ENCODE measurements at regions not wholly inside any gene's neighbourhood (a gene's known extent, or its start where the extent isn't known, plus 50 kb on each side); places are given as distances from the start of the nearest gene placed in this dataset.
A peak's percentile ranks its signal among the peaks of the same experiment; 100 is the strongest.

DNA sequence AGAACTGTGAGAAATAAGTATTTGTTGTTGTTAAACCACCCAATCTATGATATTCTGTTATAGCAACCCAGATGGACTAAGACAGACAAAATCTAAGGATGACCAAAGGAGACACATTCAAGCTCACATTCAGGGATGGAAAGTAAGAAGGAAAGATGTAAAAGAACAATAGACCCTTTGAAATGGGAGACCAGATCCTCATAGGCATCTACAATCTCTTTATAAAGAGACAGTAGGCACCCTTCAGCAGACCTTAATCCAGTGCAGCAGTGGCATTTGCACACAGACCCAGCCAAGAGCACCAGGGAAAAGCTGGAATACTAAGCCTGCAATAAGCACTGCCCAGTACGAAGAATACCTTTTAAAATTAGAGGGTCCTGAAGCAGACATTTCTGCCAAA lies 132.7 kb downstream of the KLHL28 start:
- DNase-seq: no peak
- Histone ChIP-seq H3K4me1 (ENCODE audit: control insufficient read depth, insufficient read depth, low read length) (no peaks in the 10 kb centered on the region), H3K4me3 (ENCODE audit: low read length) (no peak overlapping the region), H3K27me3 (ENCODE audit: control insufficient read depth, insufficient read depth, low read length) (no peaks in the 10 kb centered on the region), H3K27ac (ENCODE audit: low read length) (no peak overlapping the region), H3K36me3 (ENCODE audit: control insufficient read depth, insufficient read depth, low read length) (no peaks in the 10 kb centered on the region), H3K9me3 (replicated peaks; ENCODE audit: control insufficient read depth, low read depth, low read length) (no peaks in the 10 kb centered on the region)
- no CpG with 5 or more reads among the region's 1 CpG for WGBS (ENCODE audit: insufficient coverage)

GRCh38 chr14:44828023-44828422 lies 133.7 kb downstream of the KLHL28 start:
- Histone ChIP-seq H3K27ac (ENCODE audit: low read length) (no peak overlapping the region), H3K4me3 (ENCODE audit: low read length) (no peak overlapping the region), H3K4me1 (ENCODE audit: control insufficient read depth, insufficient read depth, low read length) (no peaks in the 10 kb centered on the region), H3K9me3 (replicated peaks; ENCODE audit: control insufficient read depth, low read depth, low read length) (no peaks in the 10 kb centered on the region), H3K27me3 (ENCODE audit: control insufficient read depth, insufficient read depth, low read length) (no peaks in the 10 kb centered on the region), H3K36me3 (ENCODE audit: control insufficient read depth, insufficient read depth, low read length) (no peaks in the 10 kb centered on the region)
- no CpG with 5 or more reads among the region's 1 CpG for WGBS (ENCODE audit: insufficient coverage)
- DNase-seq: no peak

- Histone ChIP-seq H3K36me3 (ENCODE audit: control insufficient read depth, insufficient read depth, low read length) (no peaks in the 10 kb centered on the region), H3K4me1 (ENCODE audit: control insufficient read depth, insufficient read depth, low read length) (no peaks in the 10 kb centered on the region), H3K9me3 (replicated peaks; ENCODE audit: control insufficient read depth, low read depth, low read length) (no peaks in the 10 kb centered on the region), H3K4me3 (ENCODE audit: low read length) (no peak overlapping the region), H3K27ac (ENCODE audit: low read length) (no peak overlapping the region), H3K27me3 (ENCODE audit: control insufficient read depth, insufficient read depth, low read length) (no peaks in the 10 kb centered on the region)
- 0% methylated on average over 1 of the region's 5 CpGs for WGBS (ENCODE audit: insufficient coverage)
- no peak for DNase-seq
Measured at GRCh38 chr14:44820230-44820964, 141.3 kb downstream of the KLHL28 start.

GRCh38 chr14:44814196-44814595 lies 147.6 kb downstream of the KLHL28 start:
- WGBS (ENCODE audit: insufficient coverage): no CpG with 5 or more reads among the region's 2 CpGs
- Histone ChIP-seq H3K4me3 (ENCODE audit: low read length) (no peak overlapping the region), H3K27ac (ENCODE audit: low read length) (no peak overlapping the region), H3K9me3 (replicated peaks; ENCODE audit: control insufficient read depth, low read depth, low read length) (no peaks in the 10 kb centered on the region), H3K4me1 (ENCODE audit: control insufficient read depth, insufficient read depth, low read length) (no peaks in the 10 kb centered on the region), H3K27me3 (ENCODE audit: control insufficient read depth, insufficient read depth, low read length) (no peaks in the 10 kb centered on the region), H3K36me3 (ENCODE audit: control insufficient read depth, insufficient read depth, low read length) (no peaks in the 10 kb centered on the region)
- no peak for DNase-seq

DNA sequence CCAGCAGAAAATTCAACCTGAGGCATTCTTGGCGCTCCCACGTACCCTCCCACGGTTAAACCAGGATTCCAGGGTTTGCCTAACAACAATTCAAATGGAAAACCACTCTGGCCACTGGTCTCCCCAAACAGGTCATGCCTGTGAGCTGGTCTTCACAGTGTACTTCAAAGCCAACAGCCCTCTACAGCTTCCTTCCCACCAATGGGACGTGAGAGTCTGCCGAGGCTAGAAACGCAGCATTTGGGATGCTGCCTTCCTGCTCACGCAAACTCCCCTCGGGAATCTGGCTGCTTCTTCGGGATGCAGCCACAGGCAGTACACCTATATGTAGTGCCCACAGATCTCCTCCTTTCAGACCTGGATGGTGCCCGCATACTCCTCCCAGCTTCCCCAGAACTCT lies 149.1 kb downstream of the KLHL28 start:
- no peaks in the 10 kb centered on the region for H3K9me3 ChIP-seq (replicated peaks; ENCODE audit: control insufficient read depth, low read depth, low read length)
- H3K36me3 ChIP-seq (ENCODE audit: control insufficient read depth, insufficient read depth, low read length): no peaks in the 10 kb centered on the region
- WGBS (ENCODE audit: insufficient coverage): 88% methylated on average over 10 of the region's 10 CpGs
- H3K4me1 ChIP-seq (ENCODE audit: control insufficient read depth, insufficient read depth, low read length): no peaks in the 10 kb centered on the region
- no peak for DNase-seq
- H3K4me3 ChIP-seq (ENCODE audit: low read length): no peak overlapping the region
- H3K27ac ChIP-seq (ENCODE audit: low read length): no peak overlapping the region
- H3K27me3 ChIP-seq (ENCODE audit: control insufficient read depth, insufficient read depth, low read length): no peaks in the 10 kb centered on the region

GRCh38 chr14:44804391-44804790 lies 157.4 kb downstream of the KLHL28 start:
- Histone ChIP-seq H3K4me1 (ENCODE audit: control insufficient read depth, insufficient read depth, low read length) (no peaks in the 10 kb centered on the region), H3K27me3 (ENCODE audit: control insufficient read depth, insufficient read depth, low read length) (no peaks in the 10 kb centered on the region), H3K4me3 (ENCODE audit: low read length) (no peak overlapping the region), H3K27ac (ENCODE audit: low read length) (no peak overlapping the region), H3K36me3 (ENCODE audit: control insufficient read depth, insufficient read depth, low read length) (no peaks in the 10 kb centered on the region), H3K9me3 (replicated peaks; ENCODE audit: control insufficient read depth, low read depth, low read length) (no peaks in the 10 kb centered on the region)
- DNase-seq: peak; percentile 80

- Histone ChIP-seq H3K27me3 (ENCODE audit: control insufficient read depth, insufficient read depth, low read length) (no peaks in the 10 kb centered on the region), H3K9me3 (replicated peaks; ENCODE audit: control insufficient read depth, low read depth, low read length) (no peaks in the 10 kb centered on the region), H3K4me3 (ENCODE audit: low read length) (no peak overlapping the region), H3K36me3 (ENCODE audit: control insufficient read depth, insufficient read depth, low read length) (no peaks in the 10 kb centered on the region), H3K4me1 (ENCODE audit: control insufficient read depth, insufficient read depth, low read length) (no peaks in the 10 kb centered on the region), H3K27ac (ENCODE audit: low read length) (no peak overlapping the region)
- peak; percentile 75 for DNase-seq
- no CpG with 5 or more reads among the region's 1 CpG for WGBS (ENCODE audit: insufficient coverage)
Measured at GRCh38 chr14:44803239-44803905, 158.4 kb downstream of the KLHL28 start.

GRCh38 chr14:44798386-44799242 lies 163.1 kb downstream of the KLHL28 start:
- Histone ChIP-seq H3K36me3 (ENCODE audit: control insufficient read depth, insufficient read depth, low read length) (no peaks in the 10 kb centered on the region), H3K4me1 (ENCODE audit: control insufficient read depth, insufficient read depth, low read length) (no peaks in the 10 kb centered on the region), H3K27ac (ENCODE audit: low read length) (no peak overlapping the region), H3K9me3 (replicated peaks; ENCODE audit: control insufficient read depth, low read depth, low read length) (no peaks in the 10 kb centered on the region), H3K4me3 (ENCODE audit: low read length) (no peak overlapping the region), H3K27me3 (ENCODE audit: control insufficient read depth, insufficient read depth, low read length) (no peaks in the 10 kb centered on the region)
- 92% methylated on average over 24 of the region's 60 CpGs for WGBS (ENCODE audit: insufficient coverage)
- DNase-seq: no peak

GRCh38 chr14:44795725-44796124 lies 166.0 kb downstream of the KLHL28 start:
- Histone ChIP-seq H3K27me3 (ENCODE audit: control insufficient read depth, insufficient read depth, low read length) (no peaks in the 10 kb centered on the region), H3K27ac (ENCODE audit: low read length) (no peak overlapping the region), H3K4me1 (ENCODE audit: control insufficient read depth, insufficient read depth, low read length) (no peaks in the 10 kb centered on the region), H3K36me3 (ENCODE audit: control insufficient read depth, insufficient read depth, low read length) (no peaks in the 10 kb centered on the region), H3K4me3 (ENCODE audit: low read length) (no peak overlapping the region), H3K9me3 (replicated peaks; ENCODE audit: control insufficient read depth, low read depth, low read length) (no peaks in the 10 kb centered on the region)
- no peak for DNase-seq
- no CpG with 5 or more reads among the region's 1 CpG for WGBS (ENCODE audit: insufficient coverage)

DNA sequence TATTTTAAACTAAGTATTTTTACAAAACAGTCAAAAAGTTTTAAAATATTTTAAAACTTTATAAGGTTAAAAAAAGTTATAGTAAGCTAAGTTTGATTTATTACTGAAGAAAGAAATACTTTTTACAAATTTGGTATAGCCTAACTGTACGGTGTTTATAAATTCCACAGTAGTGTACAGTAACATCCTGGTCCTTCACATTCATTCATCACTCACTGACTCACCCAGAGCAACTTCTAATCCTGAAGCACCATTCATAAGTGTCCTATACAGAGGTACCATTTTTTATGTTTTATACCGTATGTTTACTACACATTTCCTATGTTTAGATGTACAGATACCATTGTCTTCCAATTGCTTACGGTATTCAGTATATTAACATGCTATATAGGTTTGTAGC lies 170.0 kb downstream of the KLHL28 start:
- H3K36me3 ChIP-seq (ENCODE audit: control insufficient read depth, insufficient read depth, low read length): no peaks in the 10 kb centered on the region
- no peak overlapping the region for H3K27ac ChIP-seq (ENCODE audit: low read length)
- WGBS (ENCODE audit: insufficient coverage): no CpG with 5 or more reads among the region's 3 CpGs
- H3K27me3 ChIP-seq (ENCODE audit: control insufficient read depth, insufficient read depth, low read length): no peaks in the 10 kb centered on the region
- no peak for DNase-seq
- no peaks in the 10 kb centered on the region for H3K9me3 ChIP-seq (replicated peaks; ENCODE audit: control insufficient read depth, low read depth, low read length)
- H3K4me1 ChIP-seq (ENCODE audit: control insufficient read depth, insufficient read depth, low read length): no peaks in the 10 kb centered on the region
- no peak overlapping the region for H3K4me3 ChIP-seq (ENCODE audit: low read length)

Data from muscle of leg (tissue), 3 donors.